ENCODE measurements at regions not wholly inside any gene's neighbourhood (a gene's known extent, or its start where the extent isn't known, plus 50 kb on each side); places are given as distances from the start of the nearest gene placed in this dataset.

- Histone ChIP-seq H3K4me3 (ENCODE audit: insufficient read depth, low read depth, low read length) (no peak overlapping the region), H3K27me3 (ENCODE audit: insufficient read depth, low read length) (no peaks in the 10 kb centered on the region), H3K27ac (ENCODE audit: low read depth, low read length) (no peak overlapping the region), H3K36me3 (ENCODE audit: insufficient read depth, low read length) (no peaks in the 10 kb centered on the region), H2AFZ (ENCODE audit: low read depth, low read length) (no peak overlapping the region), H3K79me2 (ENCODE audit: insufficient read depth, low read length) (no peaks in the 10 kb centered on the region), H3K4me2 (ENCODE audit: low read length) (no peak overlapping the region), H3K4me1 (ENCODE audit: insufficient read depth, low read length) (peaks cover 8% of the 10 kb centered on the region), H3K9me3 (ENCODE audit: insufficient read depth, low read depth, low read length) (no peaks in the 10 kb centered on the region), H4K20me1 (ENCODE audit: insufficient read depth, low read length) (no peaks in the 10 kb centered on the region), H3K9ac (ENCODE audit: low read length) (no peak overlapping the region)
- TF ChIP-seq EZH2 (IDR thresholded peaks at IDR 0.05; ENCODE audit: insufficient read depth, low read length) (no peak), CTCF (IDR thresholded peaks at IDR 0.05; ENCODE audit: insufficient read depth, low read depth, low read length) (no peak)
- Mint-ChIP-seq H3K27ac (ENCODE audit: unreplicated experiment) (no peak overlapping the region), H3K27me3 (ENCODE audit: low read depth, unreplicated experiment) (no peaks in the 10 kb centered on the region), H3K4me1 (ENCODE audit: low read depth, unreplicated experiment) (peaks cover 17% of the 10 kb centered on the region), H3K9me3 (ENCODE audit: unreplicated experiment) (peaks cover 2% of the 10 kb centered on the region), H3K4me3 (ENCODE audit: unreplicated experiment) (no peak overlapping the region), H3K36me3 (ENCODE audit: low read depth, unreplicated experiment) (no peaks in the 10 kb centered on the region)
- no peak for DNase-seq (ENCODE audit: low read depth)
- no peak for FAIRE-seq
Observed at GRCh38 chr2:74772046-74772445, 61.9 kb upstream of the HK2 start.

- H3K79me2 ChIP-seq (ENCODE audit: insufficient read depth, low read length), result no peaks in the 10 kb centered on the region
- no peak overlapping the region for H3K4me3 ChIP-seq (ENCODE audit: insufficient read depth, low read depth, low read length)
- no peaks in the 10 kb centered on the region for H3K36me3 ChIP-seq (ENCODE audit: insufficient read depth, low read length)
- H3K4me1 ChIP-seq (ENCODE audit: insufficient read depth, low read length), result no peaks in the 10 kb centered on the region
- no peaks in the 10 kb centered on the region for H3K9me3 ChIP-seq (ENCODE audit: insufficient read depth, low read depth, low read length)
- no peaks in the 10 kb centered on the region for H3K9me3 Mint-ChIP-seq (ENCODE audit: unreplicated experiment)
- H3K4me2 ChIP-seq (ENCODE audit: low read length), result no peak overlapping the region
- no peaks in the 10 kb centered on the region for H3K36me3 Mint-ChIP-seq (ENCODE audit: low read depth, unreplicated experiment)
- H4K20me1 ChIP-seq (ENCODE audit: insufficient read depth, low read length), result no peaks in the 10 kb centered on the region
- TF ChIP-seq EZH2 (IDR thresholded peaks at IDR 0.05; ENCODE audit: insufficient read depth, low read length) (no peak), CTCF (IDR thresholded peaks at IDR 0.05; ENCODE audit: insufficient read depth, low read depth, low read length) (no peak)
- H2AFZ ChIP-seq (ENCODE audit: low read depth, low read length), result no peak overlapping the region
- no peak for DNase-seq (ENCODE audit: low read depth)
- peaks cover 2% of the 10 kb centered on the region for H3K27me3 Mint-ChIP-seq (ENCODE audit: low read depth, unreplicated experiment)
- no peak for FAIRE-seq
- H3K27me3 ChIP-seq (ENCODE audit: insufficient read depth, low read length), result peaks cover 3% of the 10 kb centered on the region
- no peak overlapping the region for H3K4me3 Mint-ChIP-seq (ENCODE audit: unreplicated experiment)
- H3K9ac ChIP-seq (ENCODE audit: low read length), result no peak overlapping the region
- no peak overlapping the region for H3K27ac Mint-ChIP-seq (ENCODE audit: unreplicated experiment)
- H3K4me1 Mint-ChIP-seq (ENCODE audit: low read depth, unreplicated experiment), result no peaks in the 10 kb centered on the region
- no peak overlapping the region for H3K27ac ChIP-seq (ENCODE audit: low read depth, low read length)
Observed at GRCh38 chr2:74777161-74777900, 56.6 kb upstream of the HK2 start.
